ENCODE measurements at regions not wholly inside any gene's neighbourhood (a gene's known extent, or its start where the extent isn't known, plus 50 kb on each side); places are given as distances from the start of the nearest gene placed in this dataset.

DNA sequence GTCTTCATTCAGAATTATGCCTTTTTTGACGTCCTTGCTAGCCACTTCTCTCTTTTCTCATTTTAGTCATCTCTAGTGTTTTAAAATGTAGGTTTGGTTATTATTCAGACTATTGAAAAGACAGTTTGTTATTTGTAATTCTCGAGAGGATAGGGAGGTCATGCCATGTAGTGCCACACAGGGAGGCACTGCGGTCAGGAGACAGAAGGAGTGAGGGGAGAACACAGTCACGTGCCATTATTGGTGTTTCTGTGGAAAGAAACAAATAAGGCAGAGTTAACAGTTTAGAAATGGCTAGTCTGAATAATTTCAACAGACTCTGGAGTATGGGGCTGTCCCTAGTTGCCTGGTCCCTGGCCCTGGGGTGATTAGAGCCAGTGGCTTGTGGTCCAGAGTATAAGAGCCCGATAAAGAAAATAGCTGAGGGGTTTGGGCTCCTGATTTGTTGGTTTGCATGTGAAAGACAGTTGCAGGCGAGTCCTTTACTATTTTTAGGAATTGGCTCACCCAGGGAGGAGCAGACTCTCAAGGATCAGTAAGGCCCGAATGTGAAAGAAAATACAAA is 278.1 kb upstream of the SEL1L start:
- TF ChIP-seq, protein P1, sequence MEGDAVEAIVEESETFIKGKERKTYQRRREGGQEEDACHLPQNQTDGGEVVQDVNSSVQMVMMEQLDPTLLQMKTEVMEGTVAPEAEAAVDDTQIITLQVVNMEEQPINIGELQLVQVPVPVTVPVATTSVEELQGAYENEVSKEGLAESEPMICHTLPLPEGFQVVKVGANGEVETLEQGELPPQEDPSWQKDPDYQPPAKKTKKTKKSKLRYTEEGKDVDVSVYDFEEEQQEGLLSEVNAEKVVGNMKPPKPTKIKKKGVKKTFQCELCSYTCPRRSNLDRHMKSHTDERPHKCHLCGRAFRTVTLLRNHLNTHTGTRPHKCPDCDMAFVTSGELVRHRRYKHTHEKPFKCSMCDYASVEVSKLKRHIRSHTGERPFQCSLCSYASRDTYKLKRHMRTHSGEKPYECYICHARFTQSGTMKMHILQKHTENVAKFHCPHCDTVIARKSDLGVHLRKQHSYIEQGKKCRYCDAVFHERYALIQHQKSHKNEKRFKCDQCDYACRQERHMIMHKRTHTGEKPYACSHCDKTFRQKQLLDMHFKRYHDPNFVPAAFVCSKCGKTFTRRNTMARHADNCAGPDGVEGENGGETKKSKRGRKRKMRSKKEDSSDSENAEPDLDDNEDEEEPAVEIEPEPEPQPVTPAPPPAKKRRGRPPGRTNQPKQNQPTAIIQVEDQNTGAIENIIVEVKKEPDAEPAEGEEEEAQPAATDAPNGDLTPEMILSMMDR (IDR thresholded peaks at IDR 0.05; ENCODE audit: insufficient read depth, low read length) = no peak
- TF ChIP-seq POLR2AphosphoS5 (IDR thresholded peaks at IDR 0.05; ENCODE audit: low read depth) = no peak
- TF ChIP-seq, protein P2, sequence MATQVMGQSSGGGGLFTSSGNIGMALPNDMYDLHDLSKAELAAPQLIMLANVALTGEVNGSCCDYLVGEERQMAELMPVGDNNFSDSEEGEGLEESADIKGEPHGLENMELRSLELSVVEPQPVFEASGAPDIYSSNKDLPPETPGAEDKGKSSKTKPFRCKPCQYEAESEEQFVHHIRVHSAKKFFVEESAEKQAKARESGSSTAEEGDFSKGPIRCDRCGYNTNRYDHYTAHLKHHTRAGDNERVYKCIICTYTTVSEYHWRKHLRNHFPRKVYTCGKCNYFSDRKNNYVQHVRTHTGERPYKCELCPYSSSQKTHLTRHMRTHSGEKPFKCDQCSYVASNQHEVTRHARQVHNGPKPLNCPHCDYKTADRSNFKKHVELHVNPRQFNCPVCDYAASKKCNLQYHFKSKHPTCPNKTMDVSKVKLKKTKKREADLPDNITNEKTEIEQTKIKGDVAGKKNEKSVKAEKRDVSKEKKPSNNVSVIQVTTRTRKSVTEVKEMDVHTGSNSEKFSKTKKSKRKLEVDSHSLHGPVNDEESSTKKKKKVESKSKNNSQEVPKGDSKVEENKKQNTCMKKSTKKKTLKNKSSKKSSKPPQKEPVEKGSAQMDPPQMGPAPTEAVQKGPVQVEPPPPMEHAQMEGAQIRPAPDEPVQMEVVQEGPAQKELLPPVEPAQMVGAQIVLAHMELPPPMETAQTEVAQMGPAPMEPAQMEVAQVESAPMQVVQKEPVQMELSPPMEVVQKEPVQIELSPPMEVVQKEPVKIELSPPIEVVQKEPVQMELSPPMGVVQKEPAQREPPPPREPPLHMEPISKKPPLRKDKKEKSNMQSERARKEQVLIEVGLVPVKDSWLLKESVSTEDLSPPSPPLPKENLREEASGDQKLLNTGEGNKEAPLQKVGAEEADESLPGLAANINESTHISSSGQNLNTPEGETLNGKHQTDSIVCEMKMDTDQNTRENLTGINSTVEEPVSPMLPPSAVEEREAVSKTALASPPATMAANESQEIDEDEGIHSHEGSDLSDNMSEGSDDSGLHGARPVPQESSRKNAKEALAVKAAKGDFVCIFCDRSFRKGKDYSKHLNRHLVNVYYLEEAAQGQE (IDR thresholded peaks at IDR 0.05; ENCODE audit: insufficient replicate concordance, low read depth) = no peak
